IPS-15b (cell line): ENCODE measurements at regions not wholly inside any gene's neighbourhood (a gene's known extent, or its start where the extent isn't known, plus 50 kb on each side); places are given as distances from the start of the nearest gene placed in this dataset.
A peak's percentile ranks its signal among the peaks of the same experiment; 100 is the strongest.

ENCODE experiments used
- H3K27me3 ChIP-seq: one replicate; pipeline ENCODE4 v1.6.1; 2013; ENCODE audit warnings: low read length; ENCODE audit not compliant: control insufficient read depth, insufficient read depth
- H3K36me3 ChIP-seq: one replicate; pipeline ENCODE4 v1.6.1; 2013; ENCODE audit warnings: low read length; ENCODE audit not compliant: control insufficient read depth, insufficient read depth
- H3K4me1 ChIP-seq: one replicate; pipeline ENCODE4 v1.6.1; 2013; ENCODE audit warnings: mild to moderate bottlenecking, low read length; ENCODE audit not compliant: control insufficient read depth, insufficient read depth
- H3K4me3 ChIP-seq: one replicate; pipeline ENCODE4 v1.5.1; 2013; ENCODE audit warnings: low read depth, low read length
- H3K9ac ChIP-seq: one replicate; pipeline ENCODE4 v1.6.1; 2013; ENCODE audit warnings: low read depth, mild to moderate bottlenecking, low read length
- H3K9me3 ChIP-seq: one replicate; pipeline ENCODE4 v1.6.1; 2013; ENCODE audit warnings: mild to moderate bottlenecking, low read length; ENCODE audit not compliant: control insufficient read depth, insufficient read depth

DNA sequence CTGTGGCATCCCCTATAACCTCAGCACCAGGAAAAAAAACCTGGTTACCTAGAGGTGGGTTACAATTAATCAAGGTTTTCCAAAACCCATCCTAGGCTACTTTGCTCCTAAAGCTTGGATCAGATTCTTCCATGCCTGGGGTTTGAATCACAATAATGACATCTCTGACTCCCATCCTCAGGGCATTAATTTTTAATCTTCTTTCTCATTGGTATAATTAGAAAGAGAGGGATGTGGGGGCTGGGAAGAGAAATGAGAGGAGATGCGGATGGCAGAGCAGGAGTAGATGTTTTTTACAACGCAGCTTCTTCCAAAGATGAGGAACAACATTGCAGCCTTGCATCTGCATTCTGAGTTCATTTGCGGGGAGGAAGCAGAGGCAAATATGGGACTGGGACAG, 117.2 kb upstream of the E2F8 start:
- no peak overlapping the region for H3K4me3 ChIP-seq
- no peaks in the 10 kb centered on the region for H3K4me1 ChIP-seq
- H3K36me3 ChIP-seq = no peaks in the 10 kb centered on the region
- H3K9ac ChIP-seq = no peak overlapping the region
- no peaks in the 10 kb centered on the region for H3K9me3 ChIP-seq
- no peaks in the 10 kb centered on the region for H3K27me3 ChIP-seq

DNA sequence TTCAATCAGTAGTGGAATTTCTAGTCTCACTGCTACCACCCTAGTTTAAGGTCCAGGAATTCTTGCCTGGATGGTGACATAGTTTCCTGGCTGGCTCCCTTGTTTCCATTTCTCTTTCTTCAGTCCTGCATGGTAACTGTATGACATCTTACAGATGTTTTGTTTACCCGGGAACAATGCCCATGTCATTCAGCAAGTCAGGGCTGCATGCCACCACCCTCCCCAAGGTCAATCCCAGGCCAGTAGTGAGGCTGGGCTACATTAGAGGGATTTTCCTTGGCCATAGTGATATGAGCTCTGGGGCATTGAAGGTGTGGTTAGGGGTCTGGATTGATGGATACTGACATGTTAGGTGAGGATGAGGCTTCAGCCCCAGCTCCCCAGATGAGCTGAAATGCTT, 114.9 kb upstream of the E2F8 start:
- H3K4me3 ChIP-seq = no peak overlapping the region
- H3K27me3 ChIP-seq = peaks cover 2% of the 10 kb centered on the region
- H3K9ac ChIP-seq = no peak overlapping the region
- no peaks in the 10 kb centered on the region for H3K9me3 ChIP-seq
- H3K36me3 ChIP-seq = no peaks in the 10 kb centered on the region
- H3K4me1 ChIP-seq = no peaks in the 10 kb centered on the region

- H3K36me3 ChIP-seq = no peaks in the 10 kb centered on the region
- peaks cover 4% of the 10 kb centered on the region for H3K4me1 ChIP-seq
- H3K9me3 ChIP-seq = no peaks in the 10 kb centered on the region
- H3K9ac ChIP-seq = no peak overlapping the region
- H3K4me3 ChIP-seq = no peak overlapping the region
- H3K27me3 ChIP-seq = peaks cover 2% of the 10 kb centered on the region
These were observed 112.6 kb upstream of the E2F8 start for GRCh38 chr11:19353287-19353850.

- H3K36me3 ChIP-seq = no peaks in the 10 kb centered on the region
- peaks cover 4% of the 10 kb centered on the region for H3K4me1 ChIP-seq
- H3K4me3 ChIP-seq = no peak overlapping the region
- no peak overlapping the region for H3K9ac ChIP-seq
- peaks cover 8% of the 10 kb centered on the region for H3K27me3 ChIP-seq
- H3K9me3 ChIP-seq = no peaks in the 10 kb centered on the region
These were observed 112.0 kb upstream of the E2F8 start for GRCh38 chr11:19352771-19353160.

DNA sequence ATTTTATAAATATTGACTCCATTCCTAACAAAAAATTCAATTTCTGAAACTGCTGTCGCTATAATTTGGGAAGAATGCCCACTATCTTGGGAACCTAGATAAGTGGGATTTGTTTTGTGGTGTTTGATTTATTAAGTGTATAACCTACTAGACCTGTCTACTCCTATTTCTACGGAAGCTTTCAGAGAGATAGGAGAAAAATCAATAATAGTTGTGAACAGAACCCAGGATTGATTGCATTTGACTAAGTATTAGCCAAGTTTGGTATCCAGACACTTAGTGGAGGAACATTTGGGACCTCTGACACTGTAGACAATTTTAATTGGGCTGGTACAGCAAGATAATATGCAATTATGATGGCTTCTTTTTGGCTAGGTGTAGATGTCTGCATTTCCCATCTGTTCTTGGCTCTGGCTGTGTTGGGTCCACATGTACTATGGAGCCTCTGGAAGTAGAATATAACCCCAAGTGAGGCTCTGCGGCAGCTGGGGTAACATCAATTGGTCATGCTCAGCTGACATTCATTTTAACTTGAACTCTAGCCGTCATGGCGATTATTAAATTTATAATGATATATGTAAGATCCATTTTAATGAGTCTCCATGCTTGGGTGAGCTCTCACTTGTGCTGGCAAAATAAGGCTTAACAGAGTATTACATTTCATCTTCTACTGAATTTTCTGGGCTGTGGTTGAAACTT, 111.5 kb upstream of the E2F8 start:
- Histone ChIP-seq H3K27me3 (peaks cover 13% of the 10 kb centered on the region), H3K9ac (no peak overlapping the region), H3K36me3 (no peaks in the 10 kb centered on the region), H3K4me1 (peaks cover 4% of the 10 kb centered on the region), H3K9me3 (no peaks in the 10 kb centered on the region), H3K4me3 (no peak overlapping the region)

GRCh38 chr11:19351426-19351825, 110.7 kb upstream of the E2F8 start:
- H3K9me3 ChIP-seq = no peaks in the 10 kb centered on the region
- H3K36me3 ChIP-seq = no peaks in the 10 kb centered on the region
- peaks cover 4% of the 10 kb centered on the region for H3K4me1 ChIP-seq
- no peak overlapping the region for H3K4me3 ChIP-seq
- no peak overlapping the region for H3K9ac ChIP-seq
- H3K27me3 ChIP-seq = peaks cover 21% of the 10 kb centered on the region

- Histone ChIP-seq H3K36me3 (no peaks in the 10 kb centered on the region), H3K9ac (no peak overlapping the region), H3K27me3 (peaks cover 33% of the 10 kb centered on the region), H3K4me3 (no peak overlapping the region), H3K4me1 (peaks cover 9% of the 10 kb centered on the region), H3K9me3 (no peaks in the 10 kb centered on the region)
These were observed 109.4 kb upstream of the E2F8 start for GRCh38 chr11:19350160-19350559.

DNA sequence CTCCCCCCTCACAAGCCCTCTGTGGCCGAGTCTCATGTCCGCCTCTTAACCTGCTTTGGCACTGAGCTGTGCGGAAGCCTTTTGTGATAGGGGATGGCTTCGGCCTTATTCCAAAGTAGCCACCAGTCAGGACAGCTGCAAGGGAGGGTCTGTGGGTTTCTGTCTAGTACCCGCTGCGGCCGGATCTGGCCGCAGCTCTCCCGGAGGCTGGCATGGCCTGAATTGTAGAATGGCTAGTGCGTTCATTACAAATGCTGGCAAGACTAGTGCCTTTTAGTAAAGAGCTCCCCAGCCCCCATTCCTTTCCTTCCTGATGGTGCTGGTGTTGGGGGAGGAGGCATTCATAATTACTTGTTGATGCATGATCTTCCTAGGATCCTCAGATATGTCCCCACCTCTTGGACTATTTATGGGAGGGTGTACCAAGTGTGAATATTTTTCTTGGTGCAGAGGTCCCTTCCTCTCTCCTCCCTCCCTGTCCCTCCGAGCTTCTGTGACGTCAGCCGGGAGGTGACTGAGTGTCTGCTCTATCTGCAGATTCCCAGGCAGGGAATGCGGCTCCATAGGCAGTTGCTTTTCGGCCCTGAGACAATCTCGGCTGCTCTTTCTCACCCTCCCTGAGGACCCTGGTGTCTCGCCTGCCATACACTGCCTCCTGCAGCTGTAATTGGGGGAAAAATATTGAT, 108.7 kb upstream of the E2F8 start:
- Histone ChIP-seq H3K4me3 (no peak overlapping the region), H3K9ac (no peak overlapping the region), H3K4me1 (peaks cover 9% of the 10 kb centered on the region), H3K36me3 (no peaks in the 10 kb centered on the region), H3K9me3 (no peaks in the 10 kb centered on the region), H3K27me3 (peaks cover 40% of the 10 kb centered on the region)

DNA sequence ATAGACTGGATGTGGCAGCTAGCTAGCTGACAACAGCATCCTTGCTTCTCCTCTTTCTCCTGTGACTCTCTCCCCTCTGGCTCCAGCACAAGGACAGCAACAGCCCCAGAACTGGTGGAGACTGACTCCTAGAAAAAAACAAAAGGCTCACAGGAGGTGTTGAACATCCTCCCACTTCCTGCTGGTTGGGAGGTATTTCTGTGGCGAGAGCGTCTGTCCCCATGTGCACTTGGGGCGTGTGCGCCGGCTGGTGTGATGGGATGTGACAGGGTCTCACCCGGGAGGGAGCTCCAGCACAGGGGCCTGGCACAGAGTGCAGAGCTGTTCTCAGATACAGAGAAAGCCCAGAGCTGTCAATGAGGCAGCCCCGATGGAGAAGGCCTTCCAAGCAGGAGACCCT, 107.2 kb upstream of the E2F8 start:
- peaks cover 56% of the 10 kb centered on the region for H3K27me3 ChIP-seq
- H3K4me1 ChIP-seq = peaks cover 9% of the 10 kb centered on the region
- no peaks in the 10 kb centered on the region for H3K9me3 ChIP-seq
- H3K9ac ChIP-seq = no peak overlapping the region
- no peaks in the 10 kb centered on the region for H3K36me3 ChIP-seq
- no peak overlapping the region for H3K4me3 ChIP-seq

DNA sequence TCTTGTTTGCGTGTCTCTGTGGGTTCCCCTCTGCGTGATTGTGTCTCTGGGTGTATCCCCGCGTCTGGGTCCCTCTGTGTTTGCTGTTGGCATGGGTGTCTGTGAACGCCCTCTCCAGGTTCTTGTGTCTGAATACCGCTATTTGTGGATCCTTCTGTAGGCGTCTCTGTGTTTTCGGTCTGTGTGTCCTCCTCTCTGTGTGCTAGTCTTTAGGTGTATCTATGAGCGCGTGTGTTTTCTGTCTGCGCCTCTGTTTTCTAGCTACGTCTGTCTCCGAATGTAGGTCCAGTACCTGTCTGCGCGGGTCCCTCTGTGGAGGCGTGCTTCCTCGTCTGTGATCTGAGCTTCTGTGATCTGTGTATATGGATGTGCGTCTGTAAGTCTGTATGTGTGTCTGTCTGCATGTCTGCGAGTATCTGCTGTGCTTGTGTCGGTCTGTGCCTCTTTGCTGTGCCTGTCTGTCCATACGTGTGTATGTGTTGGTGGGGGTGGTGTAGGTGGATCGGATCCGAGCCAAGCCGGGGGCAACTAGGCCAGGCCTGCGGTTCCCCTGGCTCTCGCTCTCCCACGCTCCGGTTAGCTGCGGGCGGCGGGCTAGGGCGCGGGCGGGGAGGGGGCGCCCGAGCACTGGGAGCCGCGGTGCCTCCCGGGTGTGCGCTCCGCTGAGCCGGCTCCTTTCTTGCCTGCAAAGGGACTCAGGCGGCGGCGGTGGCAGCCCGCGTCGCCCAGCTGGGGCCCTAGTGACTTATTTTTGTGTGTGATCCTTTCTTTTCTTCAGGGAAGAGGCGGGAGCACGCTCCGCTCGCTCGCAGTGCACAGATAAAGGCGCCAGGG, 105.3 kb upstream of the E2F8 start:
- peaks cover 9% of the 10 kb centered on the region for H3K4me1 ChIP-seq
- H3K9ac ChIP-seq = no peak overlapping the region
- peaks cover 64% of the 10 kb centered on the region for H3K27me3 ChIP-seq
- H3K4me3 ChIP-seq = peak overlapping the region; percentile 58
- no peaks in the 10 kb centered on the region for H3K9me3 ChIP-seq
- H3K36me3 ChIP-seq = no peaks in the 10 kb centered on the region

DNA sequence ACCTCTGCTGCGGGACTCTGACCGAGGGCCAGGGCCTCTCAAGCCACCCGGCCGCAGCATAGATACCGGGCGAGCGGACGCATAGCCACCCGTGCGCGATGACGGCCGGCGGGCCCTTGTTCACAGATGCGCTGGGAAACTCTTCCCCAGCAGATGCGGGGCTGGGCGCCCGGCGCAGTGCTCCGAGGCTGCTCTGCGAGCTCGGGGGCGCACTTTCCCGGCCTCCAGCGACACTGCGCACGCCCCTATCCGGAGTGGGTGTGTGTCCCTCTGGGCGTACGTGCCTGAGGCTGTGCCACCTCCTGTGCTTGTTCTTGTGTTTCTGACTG, 104.7 kb upstream of the E2F8 start:
- Histone ChIP-seq H3K9ac (no peak overlapping the region), H3K4me3 (peak overlapping the region; percentile 58), H3K36me3 (no peaks in the 10 kb centered on the region), H3K9me3 (no peaks in the 10 kb centered on the region), H3K27me3 (peaks cover 69% of the 10 kb centered on the region), H3K4me1 (peaks cover 9% of the 10 kb centered on the region)
